Cardiac muscle cell (in vitro differentiated cells and primary cell): ENCODE measurements at regions not wholly inside any gene's neighbourhood (a gene's known extent, or its start where the extent isn't known, plus 50 kb on each side); places are given as distances from the start of the nearest gene placed in this dataset.

Experiments used
- DNase-seq, 2 donors: peaks; one replicate each; pipeline versions ENCODE4 v3.0.0 to v3.0.0-alpha.2; 2010 to 2017; ENCODE audit warnings: low read depth in 1 of 2, low spot score in 1 of 2
- H3K27ac ChIP-seq: fragments of 200-600 bp; sonication (generic); 2 replicates; pipeline ENCODE4 v1.5.1; 2016
- H3K27me3 ChIP-seq: fragments of 200-600 bp; sonication (generic); 2 replicates; pipeline ENCODE4 v1.6.0; 2016; ENCODE audit warnings: control low read depth
- H3K36me3 ChIP-seq: fragments of 200-600 bp; sonication (generic); 2 replicates; pipeline ENCODE4 v1.5.1; 2016; ENCODE audit warnings: control low read depth
- H3K4me1 ChIP-seq: fragments of 200-600 bp; sonication (generic); 2 replicates; pipeline ENCODE4 v1.8.1; 2017; ENCODE audit warnings: low read depth, mild to moderate bottlenecking, mixed run types
- H3K4me3 ChIP-seq: fragments of 200-600 bp; sonication (generic); 2 replicates; pipeline ENCODE4 v1.5.1; 2016; ENCODE audit warnings: mild to moderate bottlenecking
- H3K9me3 ChIP-seq: fragments of 200-600 bp; sonication (generic); 2 replicates; pipeline ENCODE4 v1.5.1; 2017; ENCODE audit warnings: low read depth, mild to moderate bottlenecking, control low read depth
- CTCF ChIP-seq: IDR thresholded peaks from 2 replicates; pipeline ENCODE4 v1.5.1; 2012; ENCODE audit warnings: low read depth, mild to moderate bottlenecking, low read length

- no peak for TF ChIP-seq CTCF
- no peak overlapping the region for H3K27ac ChIP-seq
- no peaks in the 10 kb centered on the region for H3K36me3 ChIP-seq
- H3K27me3 ChIP-seq: peaks cover 7% of the 10 kb centered on the region
- no peaks in the 10 kb centered on the region for H3K9me3 ChIP-seq
- no peak for DNase-seq
- peaks cover 6% of the 10 kb centered on the region for H3K4me1 ChIP-seq
- no peak overlapping the region for H3K4me3 ChIP-seq
These were observed 187.6 kb downstream of the RHOU start for GRCh38 chr1:228922722-228923376.

GRCh38 chr1:228923973-228924686 lies 188.9 kb downstream of the RHOU start:
- no peaks in the 10 kb centered on the region for H3K9me3 ChIP-seq
- peak in 1 of 2 donors; percentile 71 for DNase-seq
- H3K27me3 ChIP-seq: peaks cover 7% of the 10 kb centered on the region
- H3K4me1 ChIP-seq: no peaks in the 10 kb centered on the region
- no peaks in the 10 kb centered on the region for H3K36me3 ChIP-seq
- no peak overlapping the region for H3K27ac ChIP-seq
- no peak for TF ChIP-seq CTCF
- H3K4me3 ChIP-seq: no peak overlapping the region

GRCh38 chr1:228925691-228926090 lies 190.4 kb downstream of the RHOU start:
- no peak for DNase-seq
- no peaks in the 10 kb centered on the region for H3K9me3 ChIP-seq
- H3K27ac ChIP-seq: no peak overlapping the region
- H3K4me3 ChIP-seq: no peak overlapping the region
- peaks cover 3% of the 10 kb centered on the region for H3K4me1 ChIP-seq
- H3K36me3 ChIP-seq: no peaks in the 10 kb centered on the region
- peaks cover 2% of the 10 kb centered on the region for H3K27me3 ChIP-seq
- no peak for TF ChIP-seq CTCF

DNA sequence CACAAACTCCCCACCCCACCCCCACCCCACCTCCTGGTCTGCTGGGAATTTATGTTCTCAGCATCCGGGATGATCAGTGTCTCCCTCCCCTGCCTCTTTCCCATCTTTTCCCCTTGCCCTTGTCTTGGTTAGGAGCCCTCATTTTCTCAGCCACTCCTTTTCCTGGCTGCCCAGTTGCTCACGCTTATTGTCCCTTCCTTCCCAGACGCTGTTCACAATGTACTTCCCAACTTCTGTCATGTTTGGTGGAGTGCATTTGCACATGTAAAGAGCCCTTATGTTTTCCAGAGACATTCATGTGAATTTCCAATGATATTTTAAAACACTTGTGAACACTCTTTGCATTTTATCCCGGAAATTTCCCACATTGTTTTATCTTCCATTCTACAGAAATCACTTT lies 192.1 kb downstream of the RHOU start:
- Histone ChIP-seq H3K9me3 (no peaks in the 10 kb centered on the region), H3K27me3 (no peaks in the 10 kb centered on the region), H3K4me1 (peaks cover 7% of the 10 kb centered on the region), H3K36me3 (no peaks in the 10 kb centered on the region), H3K27ac (no peak overlapping the region), H3K4me3 (no peak overlapping the region)
- DNase-seq: no peak
- TF ChIP-seq CTCF: no peak

DNA sequence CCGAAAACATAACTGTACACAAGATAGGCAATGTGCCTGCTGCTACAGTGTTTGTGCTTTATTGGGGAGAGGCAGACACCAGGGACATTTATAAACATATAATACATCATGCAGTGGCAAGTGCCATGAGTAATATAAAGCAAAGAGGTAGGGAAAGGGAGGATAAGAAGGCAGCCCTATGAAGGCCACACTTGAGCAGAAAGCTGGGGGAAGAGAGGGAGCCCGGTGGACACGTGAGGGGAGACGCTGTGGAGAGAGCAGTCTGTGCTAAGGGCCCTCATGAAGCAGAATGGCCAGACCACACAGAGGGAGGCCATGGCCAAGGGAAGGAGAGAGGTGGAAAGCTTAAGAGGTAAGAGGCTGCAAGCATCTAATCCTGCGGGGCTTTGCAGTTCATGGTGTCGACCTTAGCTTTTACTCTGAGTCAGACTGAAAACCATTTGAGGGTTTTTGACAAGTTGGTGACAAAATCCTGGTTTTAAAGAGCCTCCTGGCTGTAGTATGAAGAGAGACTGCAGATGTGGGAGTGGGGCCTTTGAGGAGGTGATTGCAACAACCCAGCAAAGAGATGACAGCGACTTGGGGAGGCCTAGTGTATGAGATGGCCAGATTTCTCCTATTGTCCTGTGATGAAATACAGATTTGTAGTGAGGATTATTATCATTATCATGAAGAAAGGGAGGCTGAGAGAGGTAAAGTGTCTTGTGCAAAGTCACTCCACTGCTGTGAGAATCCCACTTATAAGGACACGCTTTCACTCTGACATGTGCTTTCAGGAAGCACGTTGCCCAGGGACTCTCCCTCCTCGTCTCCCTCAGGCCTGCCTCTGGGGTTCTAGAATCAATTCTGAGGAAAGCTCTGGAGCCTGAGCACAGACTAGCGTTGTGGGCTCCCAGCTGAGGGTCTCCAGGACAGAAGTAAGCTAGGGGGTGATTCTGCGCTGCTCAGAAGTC lies 192.9 kb downstream of the RHOU start:
- Histone ChIP-seq H3K9me3 (no peaks in the 10 kb centered on the region), H3K36me3 (no peaks in the 10 kb centered on the region), H3K4me1 (peaks cover 7% of the 10 kb centered on the region), H3K4me3 (no peak overlapping the region), H3K27ac (no peak overlapping the region), H3K27me3 (no peaks in the 10 kb centered on the region)
- no peak for DNase-seq
- TF ChIP-seq CTCF: no peak
